ENCODE measurements at regions not wholly inside any gene's neighbourhood (a gene's known extent, or its start where the extent isn't known, plus 50 kb on each side); places are given as distances from the start of the nearest gene placed in this dataset.

DNA sequence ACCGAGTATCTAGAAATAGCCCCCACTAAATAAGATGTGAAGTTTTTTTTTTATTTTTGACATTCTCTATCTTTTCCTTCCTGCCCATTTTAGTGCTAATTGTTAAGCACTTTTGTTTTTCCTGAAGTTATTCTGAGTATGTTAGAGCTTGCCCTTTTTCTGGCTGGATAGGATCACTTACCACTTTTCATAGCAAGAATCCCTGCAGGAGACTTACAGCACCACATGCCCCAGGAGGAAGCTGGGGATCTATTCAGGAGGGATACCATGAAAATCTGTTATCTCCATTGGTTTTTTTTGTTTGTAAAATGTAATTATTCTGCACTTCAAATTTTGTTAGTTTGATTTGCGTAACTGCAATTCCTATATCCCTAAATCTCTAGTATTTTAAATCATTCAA is 968.4 kb downstream of the ZPLD1 start:
- TF ChIP-seq PATZ1 (CRISPR knock-in tag; IDR thresholded peaks at IDR 0.05; ENCODE audit: borderline replicate concordance) = no peak
- no peak for TF ChIP-seq ZNF565 (CRISPR knock-in tag; conservative IDR thresholded peaks at IDR 0.05; ENCODE audit: low read depth)
- no peak for TF ChIP-seq ZC3H10 (CRISPR knock-in tag; IDR thresholded peaks at IDR 0.05)
- TF ChIP-seq ZNF8 (CRISPR knock-in tag; IDR thresholded peaks at IDR 0.05) = no peak

DNA sequence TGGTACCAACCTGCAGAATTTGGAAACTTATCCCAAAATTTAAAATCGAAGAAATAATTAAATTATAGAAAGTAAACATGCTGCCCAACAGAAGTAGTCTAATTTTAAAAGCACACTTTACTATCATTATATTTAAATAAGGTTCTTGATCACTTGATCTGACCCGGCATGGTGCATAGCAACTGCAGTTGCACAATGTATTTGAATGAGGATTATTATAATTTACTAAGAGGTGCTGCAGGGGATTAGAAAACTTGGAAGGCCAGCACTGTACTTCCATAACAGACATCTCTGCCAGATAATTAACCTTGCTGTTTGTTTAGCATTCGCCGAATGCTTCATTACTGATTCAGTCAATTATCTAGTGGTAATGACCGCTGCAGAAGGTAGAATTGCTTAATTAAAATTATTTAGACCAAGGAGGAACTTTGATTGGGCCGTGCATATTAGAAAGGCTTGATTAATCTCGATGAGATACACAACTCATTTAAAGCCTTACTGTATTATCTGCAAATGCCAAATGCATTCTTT is 971.6 kb downstream of the ZPLD1 start:
- ATAC-seq = no peak
- TF ChIP-seq, protein P1, sequence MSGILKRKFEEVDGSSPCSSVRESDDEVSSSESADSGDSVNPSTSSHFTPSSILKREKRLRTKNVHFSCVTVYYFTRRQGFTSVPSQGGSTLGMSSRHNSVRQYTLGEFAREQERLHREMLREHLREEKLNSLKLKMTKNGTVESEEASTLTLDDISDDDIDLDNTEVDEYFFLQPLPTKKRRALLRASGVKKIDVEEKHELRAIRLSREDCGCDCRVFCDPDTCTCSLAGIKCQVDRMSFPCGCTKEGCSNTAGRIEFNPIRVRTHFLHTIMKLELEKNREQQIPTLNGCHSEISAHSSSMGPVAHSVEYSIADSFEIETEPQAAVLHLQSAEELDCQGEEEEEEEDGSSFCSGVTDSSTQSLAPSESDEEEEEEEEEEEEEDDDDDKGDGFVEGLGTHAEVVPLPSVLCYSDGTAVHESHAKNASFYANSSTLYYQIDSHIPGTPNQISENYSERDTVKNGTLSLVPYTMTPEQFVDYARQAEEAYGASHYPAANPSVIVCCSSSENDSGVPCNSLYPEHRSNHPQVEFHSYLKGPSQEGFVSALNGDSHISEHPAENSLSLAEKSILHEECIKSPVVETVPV (CRISPR knock-in tag; IDR thresholded peaks at IDR 0.05) = no peak
- TF ChIP-seq, protein P2, sequence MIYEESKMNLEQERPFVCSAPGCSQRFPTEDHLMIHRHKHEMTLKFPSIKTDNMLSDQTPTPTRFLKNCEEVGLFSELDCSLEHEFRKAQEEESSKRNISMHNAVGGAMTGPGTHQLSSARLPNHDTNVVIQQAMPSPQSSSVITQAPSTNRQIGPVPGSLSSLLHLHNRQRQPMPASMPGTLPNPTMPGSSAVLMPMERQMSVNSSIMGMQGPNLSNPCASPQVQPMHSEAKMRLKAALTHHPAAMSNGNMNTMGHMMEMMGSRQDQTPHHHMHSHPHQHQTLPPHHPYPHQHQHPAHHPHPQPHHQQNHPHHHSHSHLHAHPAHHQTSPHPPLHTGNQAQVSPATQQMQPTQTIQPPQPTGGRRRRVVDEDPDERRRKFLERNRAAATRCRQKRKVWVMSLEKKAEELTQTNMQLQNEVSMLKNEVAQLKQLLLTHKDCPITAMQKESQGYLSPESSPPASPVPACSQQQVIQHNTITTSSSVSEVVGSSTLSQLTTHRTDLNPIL (CRISPR knock-in tag; IDR thresholded peaks at IDR 0.05; ENCODE audit: low read depth) = no peak
- no peak for TF ChIP-seq ZFP3 (CRISPR knock-in tag; IDR thresholded peaks at IDR 0.05)

More for the DNA sequence above, 968.4 kb downstream of the ZPLD1 start:
- no peak for ATAC-seq

DNA sequence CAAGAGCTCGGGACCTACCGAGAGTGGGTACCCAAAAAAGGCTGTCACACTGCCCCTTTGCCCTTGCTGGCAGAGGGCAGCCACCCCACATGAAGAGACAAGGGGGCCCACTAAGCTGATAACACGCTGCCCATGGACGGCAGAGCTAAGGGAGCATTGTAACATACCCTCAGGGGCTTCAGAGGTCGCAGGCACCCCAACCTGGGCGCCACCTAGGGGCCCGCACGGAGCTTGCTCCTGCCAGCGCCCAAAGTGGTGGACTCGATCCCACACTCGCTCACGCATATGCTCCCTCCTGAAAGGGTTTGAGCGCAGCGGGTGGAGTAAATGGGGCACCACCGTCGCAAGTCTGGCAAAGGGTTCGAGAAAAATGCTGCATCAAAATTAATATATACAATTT is 975.4 kb downstream of the ZPLD1 start:
- ATAC-seq = no peak
- TF ChIP-seq OSR1 (CRISPR knock-in tag; IDR thresholded peaks at IDR 0.05) (no peak), GLIS3 (CRISPR knock-in tag; IDR thresholded peaks at IDR 0.05) (no peak), ESRRG (CRISPR knock-in tag; IDR thresholded peaks at IDR 0.05) (no peak), ISL1 (CRISPR knock-in tag; IDR thresholded peaks at IDR 0.05) (no peak), ZFP30 (CRISPR knock-in tag; IDR thresholded peaks at IDR 0.05) (no peak), ZNF565 (CRISPR knock-in tag; conservative IDR thresholded peaks at IDR 0.05; ENCODE audit: low read depth) (no peak), TSHZ2 (CRISPR knock-in tag; IDR thresholded peaks at IDR 0.05) (no peak), TCF4 (CRISPR knock-in tag; IDR thresholded peaks at IDR 0.05; ENCODE audit: borderline replicate concordance) (no peak), ARNTL (CRISPR knock-in tag; IDR thresholded peaks at IDR 0.05; ENCODE audit: borderline replicate concordance, low read depth) (no peak), TOX (CRISPR knock-in tag; IDR thresholded peaks at IDR 0.05; ENCODE audit: borderline replicate concordance) (no peak), ZFP3 (CRISPR knock-in tag; IDR thresholded peaks at IDR 0.05) (no peak), PATZ1 (CRISPR knock-in tag; IDR thresholded peaks at IDR 0.05; ENCODE audit: borderline replicate concordance) (no peak), RARB (CRISPR knock-in tag; IDR thresholded peaks at IDR 0.05) (no peak), BACH2 (CRISPR knock-in tag; IDR thresholded peaks at IDR 0.05; ENCODE audit: borderline replicate concordance) (no peak), ZC3H10 (CRISPR knock-in tag; IDR thresholded peaks at IDR 0.05) (no peak)
- TF ChIP-seq, protein P2 (CRISPR knock-in tag; IDR thresholded peaks at IDR 0.05; ENCODE audit: low read depth) = no peak
- TF ChIP-seq, protein P3, sequence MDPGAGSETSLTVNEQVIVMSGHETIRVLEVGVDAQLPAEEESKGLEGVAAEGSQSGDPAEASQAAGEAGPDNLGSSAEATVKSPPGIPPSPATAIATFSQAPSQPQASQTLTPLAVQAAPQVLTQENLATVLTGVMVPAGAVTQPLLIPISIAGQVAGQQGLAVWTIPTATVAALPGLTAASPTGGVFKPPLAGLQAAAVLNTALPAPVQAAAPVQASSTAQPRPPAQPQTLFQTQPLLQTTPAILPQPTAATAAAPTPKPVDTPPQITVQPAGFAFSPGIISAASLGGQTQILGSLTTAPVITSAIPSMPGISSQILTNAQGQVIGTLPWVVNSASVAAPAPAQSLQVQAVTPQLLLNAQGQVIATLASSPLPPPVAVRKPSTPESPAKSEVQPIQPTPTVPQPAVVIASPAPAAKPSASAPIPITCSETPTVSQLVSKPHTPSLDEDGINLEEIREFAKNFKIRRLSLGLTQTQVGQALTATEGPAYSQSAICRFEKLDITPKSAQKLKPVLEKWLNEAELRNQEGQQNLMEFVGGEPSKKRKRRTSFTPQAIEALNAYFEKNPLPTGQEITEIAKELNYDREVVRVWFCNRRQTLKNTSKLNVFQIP (CRISPR knock-in tag; IDR thresholded peaks at IDR 0.05; ENCODE audit: borderline replicate concordance, low read depth) = no peak
